SK-N-DZ (cell line): ENCODE measurements at regions not wholly inside any gene's neighbourhood (a gene's known extent, or its start where the extent isn't known, plus 50 kb on each side); places are given as distances from the start of the nearest gene placed in this dataset.

Source experiments
- DNase-seq: peaks from one replicate; pipeline ENCODE4 v3.0.0-alpha.2; 2015; ENCODE audit warnings: low spot score

DNA sequence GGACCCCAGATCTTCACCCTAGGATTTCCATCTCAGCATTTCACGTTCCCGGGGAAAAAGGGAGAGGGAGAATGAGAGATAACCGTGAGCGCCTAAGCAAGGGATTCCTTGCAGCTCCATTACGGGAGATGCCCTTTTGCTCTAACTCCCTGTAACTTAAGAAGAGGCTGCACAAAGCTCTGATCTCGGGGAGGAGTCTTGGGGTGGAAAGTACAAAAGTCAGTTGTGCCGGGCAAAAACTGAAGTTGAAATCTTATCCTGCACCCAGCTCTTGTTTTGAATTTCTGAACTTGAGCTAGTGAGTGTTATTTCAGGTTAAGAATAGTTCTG is 256.4 kb upstream of the SOX21 start:
- no peak for DNase-seq

DNA sequence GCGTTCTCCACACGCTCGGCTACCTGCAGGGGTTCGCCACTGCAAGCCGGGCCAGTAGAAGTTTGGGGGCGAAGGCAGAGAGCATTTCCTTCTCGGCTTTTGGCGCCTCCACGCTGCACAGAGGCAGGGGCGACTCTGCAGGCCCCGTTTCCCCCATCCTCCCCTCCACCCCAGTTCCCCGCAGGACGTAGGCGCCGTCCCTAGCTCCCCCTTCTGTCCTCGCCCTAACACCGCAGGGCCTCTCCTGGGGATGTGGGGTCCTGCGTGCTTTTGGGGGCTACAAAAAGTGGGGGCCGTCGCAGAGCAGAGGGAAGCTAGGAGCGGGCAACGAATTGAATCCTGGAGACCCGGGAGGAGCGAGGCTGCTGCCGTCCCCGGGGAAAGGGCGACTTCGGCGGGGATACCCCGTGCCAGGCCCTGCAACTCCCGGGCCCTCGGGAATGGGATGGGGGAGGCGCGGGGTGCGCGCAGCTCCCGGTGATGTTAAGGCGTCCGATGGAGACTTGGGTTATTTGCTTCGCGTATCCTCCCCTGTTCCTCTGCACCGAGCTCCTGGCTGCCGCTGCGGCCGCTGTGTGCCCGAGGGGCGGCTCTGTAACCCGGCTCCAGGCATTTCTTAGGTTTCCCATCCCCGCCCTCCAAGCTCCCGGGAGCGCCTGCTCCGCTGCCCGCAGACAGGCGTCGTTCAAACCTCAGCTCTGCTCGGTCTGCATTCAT is 255.9 kb upstream of the SOX21 start:
- DNase-seq, result peak; percentile 12

DNA sequence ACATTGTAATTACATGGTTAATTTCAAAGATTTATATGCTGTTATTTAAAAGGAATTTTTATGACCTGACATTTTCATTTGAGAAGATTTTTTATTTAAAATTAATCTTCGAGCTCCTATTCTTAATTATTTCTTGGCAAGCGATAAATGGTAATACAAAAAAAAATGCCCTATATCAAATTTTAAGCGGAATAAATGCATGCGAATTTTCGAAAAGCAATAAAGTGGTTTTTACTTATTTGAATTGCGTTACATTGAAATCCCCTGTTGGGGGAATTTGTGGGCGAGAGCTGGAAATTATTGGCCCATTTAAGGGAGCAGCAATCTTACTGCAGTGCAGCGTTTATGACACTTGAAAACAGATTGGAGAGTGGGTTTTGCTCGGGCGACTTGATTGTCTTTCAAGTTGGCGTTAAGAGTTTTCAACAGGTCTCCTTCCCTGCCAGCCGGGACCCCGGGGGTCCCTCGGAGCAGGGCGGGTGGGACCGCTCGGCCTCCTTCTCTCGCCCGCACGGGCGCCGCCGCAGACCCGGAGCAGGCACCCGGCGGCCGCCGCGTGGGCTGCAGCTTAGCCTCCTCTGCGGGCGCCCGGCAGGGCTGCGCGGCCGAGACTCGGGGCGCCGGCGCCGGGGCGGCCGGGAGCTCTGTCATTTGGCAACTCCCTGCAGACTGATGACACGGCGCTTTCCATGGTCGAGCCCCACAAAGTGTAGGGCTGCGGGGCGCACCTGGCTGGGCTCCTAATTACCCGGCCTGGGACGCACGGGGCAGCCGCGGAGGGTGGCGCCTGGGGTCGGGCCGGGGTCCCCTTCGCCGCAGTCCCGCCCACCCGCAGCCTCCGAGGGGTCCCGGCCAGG is 255.1 kb upstream of the SOX21 start:
- DNase-seq, result peak; percentile 11

DNA sequence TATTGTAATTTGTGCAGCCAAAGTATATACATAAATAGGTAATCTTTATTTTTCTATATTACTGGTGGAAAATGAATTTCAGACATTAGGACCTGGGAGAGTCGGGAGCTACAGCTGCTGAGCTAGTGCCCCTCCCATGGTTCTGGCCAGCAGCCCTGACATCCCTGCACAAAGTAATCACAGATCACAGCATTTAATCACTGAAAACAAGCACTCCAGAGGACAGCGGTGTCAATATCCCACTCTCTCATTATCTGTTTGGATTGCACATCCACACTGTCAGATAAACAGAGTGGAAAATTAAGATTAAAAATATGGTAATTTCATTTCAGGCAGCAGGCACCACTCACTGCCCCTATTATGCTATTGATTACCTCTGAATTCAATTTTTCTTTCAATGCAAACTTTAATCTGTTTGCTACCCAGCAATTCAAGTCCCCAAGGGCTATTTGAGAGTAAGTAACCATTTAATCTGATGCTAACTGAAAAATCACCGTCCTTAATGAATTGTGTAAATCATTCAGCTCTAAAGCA is 254.1 kb upstream of the SOX21 start:
- peak; percentile 15 for DNase-seq

DNA sequence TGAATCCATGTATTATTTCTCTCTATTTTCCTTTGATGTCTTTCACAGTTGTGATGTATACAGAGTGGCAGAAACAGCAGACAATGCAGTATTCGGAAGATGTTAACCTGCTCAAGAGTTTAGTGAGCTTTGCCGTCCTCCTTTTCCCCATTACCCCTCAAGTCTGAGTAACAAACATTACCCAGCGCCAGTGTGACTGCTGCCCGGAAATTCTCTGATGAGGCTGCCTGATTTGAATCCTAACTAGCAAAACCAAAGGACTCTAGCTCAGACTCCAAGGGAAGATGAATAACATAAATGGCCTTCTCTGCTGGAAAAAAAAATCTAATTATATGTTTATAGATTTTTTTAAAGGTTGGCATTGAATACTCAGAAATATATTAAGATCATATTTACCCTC is 247.3 kb upstream of the SOX21 start:
- DNase-seq, result no peak

DNA sequence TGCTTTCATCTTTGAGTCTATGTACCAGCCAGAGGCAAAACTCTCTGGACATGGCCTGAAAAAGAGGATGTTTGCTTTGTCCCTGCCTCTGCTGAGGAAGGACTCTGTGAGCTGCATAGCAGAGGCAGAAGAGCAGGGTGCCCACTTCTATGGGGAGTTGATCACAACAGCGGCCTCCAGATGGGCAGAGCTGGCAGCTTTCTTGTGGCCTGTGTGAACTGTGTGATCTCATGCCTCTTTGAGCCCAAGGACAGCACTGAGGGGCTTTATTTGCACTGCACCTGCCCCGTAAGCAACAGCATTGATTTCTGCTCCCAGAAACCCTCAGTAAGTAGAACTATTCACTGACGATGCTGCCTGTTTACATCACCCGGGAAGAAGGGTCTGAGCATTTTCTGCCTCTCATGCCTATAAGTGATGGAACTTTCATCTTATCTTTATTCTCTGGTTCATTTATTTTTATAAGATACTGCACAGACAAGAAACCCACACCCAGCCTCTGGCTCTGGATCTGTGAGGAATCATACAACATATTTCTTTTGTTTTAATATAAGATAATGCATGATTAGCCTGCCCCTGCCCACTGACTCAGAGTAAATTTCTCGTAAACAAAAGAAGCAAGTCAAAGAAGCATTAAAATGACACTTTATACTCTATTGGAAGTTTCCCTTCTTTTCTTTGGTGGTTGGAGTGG is 244.2 kb upstream of the SOX21 start:
- no peak for DNase-seq

DNA sequence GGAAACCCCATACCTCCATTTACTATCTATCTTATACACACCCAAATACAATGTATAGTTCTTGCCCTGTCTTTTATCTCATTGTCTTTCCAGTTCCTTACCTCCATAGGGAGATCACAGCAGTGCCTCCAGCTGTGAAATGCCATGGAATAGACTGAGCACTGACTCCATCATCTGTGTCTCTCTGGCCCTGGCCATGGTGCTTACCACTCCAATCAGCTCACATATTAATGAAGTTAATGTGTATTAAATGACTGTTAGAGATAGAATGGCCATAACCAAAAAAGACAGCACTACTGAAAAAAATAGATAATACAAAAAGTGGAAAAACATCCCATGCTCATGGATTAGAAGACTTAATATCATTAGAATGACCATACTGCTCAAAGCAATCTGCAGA is 240.4 kb upstream of the SOX21 start:
- DNase-seq, result no peak

DNA sequence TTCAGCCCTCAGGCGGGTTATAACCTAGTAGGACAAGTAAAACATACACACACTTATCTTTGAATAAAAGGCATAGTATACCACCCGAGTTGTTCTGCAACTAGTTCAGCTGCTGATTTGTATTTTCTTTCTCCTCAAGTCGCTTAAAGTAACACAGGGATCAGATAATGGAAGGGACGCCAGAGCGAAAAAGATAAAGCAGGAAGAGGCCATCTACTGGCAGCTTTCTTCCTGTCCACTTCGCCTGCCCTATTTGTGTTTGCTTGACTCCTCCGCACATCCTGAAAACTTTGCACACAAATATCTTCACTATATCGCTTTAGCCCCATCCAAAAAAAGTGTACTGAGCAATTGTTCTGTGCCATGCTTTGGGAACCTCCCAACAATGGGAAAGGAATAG is 238.0 kb upstream of the SOX21 start:
- DNase-seq, result no peak

DNA sequence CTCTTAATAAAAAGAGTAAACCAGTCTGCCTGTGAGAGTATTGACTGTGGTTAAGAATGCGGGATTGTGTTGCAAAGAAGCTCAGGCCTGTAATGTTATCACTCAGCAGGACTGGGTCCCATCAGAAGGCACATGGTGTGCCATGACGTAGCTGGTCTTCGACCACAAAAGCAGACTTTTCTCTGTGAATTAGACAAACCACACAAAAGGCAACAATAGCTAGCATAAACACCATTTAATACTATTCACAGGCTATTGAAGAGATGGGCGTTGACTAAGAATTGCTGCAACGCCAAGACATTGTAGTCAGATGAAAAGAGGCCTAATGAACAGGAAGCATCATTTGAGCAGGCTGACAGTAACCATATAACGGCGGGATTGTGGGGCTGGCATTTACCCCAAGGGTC is 235.6 kb upstream of the SOX21 start:
- no peak for DNase-seq

DNA sequence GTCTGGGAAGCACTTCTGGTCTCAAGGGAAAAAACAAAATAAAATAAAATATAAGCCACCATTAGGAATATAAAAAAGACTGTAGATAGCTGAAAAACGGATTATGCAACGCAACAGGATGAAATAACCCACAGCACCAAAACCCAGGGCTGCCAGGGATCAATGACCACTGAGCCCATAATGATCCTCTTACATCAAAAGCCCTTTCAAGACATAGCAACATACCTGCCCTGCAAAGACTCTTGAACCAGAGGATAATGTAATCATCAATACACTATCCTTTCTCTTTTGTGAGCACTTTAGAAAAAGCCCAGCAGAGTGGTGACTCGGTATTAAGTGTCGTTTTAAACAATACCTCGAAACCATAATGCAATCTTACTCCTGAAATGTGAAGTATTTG is 235.0 kb upstream of the SOX21 start:
- DNase-seq, result no peak

DNA sequence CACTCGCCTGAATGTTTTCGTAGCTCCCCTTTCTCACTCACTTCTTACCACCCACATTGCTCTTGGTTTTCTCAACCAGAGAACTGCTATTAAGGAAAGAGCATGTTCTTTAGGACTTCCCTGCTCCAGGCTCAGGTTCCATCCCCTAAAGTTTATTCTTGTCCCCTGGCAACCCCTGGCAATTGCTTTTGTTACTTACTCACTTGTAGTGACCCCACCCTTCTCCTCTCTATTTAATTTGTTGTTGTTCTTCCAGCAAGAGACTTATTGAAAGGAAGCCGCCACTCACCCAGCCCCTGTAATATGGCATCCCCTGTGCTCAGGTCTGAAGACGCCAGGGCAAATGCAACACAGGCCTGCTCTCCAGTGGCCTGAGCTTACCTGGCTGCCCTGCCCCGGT is 233.7 kb upstream of the SOX21 start:
- DNase-seq, result no peak

DNA sequence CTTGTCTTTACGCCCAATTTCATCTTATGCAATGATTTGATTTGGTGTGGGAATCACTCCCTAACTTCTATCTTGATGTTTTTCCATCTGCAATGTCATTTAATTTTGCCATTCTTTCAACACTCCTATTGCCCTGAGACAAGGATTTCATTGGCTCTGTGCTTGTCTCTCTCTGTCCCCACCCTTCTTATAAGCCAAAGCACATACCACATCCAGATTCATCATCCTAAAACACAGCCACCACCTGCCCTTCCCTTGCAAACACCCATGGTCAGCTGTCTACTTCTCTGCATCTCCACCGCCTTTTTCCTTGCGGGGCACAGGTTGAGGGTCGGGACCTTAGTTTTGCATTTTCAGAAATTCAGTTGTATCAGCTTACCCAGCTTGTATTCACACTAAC is 225.8 kb upstream of the SOX21 start:
- DNase-seq, result no peak

DNA sequence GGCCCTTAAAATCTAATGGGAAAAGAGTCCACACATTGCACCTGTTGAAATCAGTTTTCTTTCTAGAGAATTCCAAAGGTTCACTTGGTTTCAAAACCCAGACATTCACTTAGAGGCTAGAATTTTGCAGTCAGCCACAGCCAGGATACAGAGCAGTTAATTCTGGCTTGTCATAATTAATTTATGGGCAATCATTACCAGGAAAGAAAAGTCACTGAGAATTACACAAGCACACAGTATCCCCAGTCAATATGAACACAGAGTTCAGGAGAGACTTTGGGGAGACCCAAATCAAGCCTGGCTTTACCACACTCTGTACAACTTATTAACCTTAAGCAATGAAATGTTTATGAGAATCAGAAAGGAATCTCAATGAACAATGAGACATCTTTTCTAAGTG is 224.3 kb upstream of the SOX21 start:
- no peak for DNase-seq

DNA sequence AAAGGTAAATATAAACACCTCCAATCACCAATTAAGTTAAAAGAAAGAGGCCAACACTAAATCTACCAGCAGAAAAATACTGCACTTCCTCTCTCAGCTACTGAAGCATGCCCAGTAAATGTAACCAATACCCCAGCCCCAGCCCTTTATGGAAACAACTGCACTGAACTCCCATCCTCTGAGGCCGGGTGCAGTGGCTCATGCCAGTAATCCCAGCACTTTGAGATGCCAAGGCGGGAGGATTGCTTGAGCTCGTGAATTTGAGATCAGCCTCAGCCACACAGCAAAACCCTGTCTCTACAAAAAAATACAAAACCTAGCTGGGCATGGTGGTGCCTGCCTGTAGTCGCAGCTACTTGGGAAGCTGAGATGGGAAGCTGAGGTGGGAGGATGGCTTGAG is 221.6 kb upstream of the SOX21 start:
- no peak for DNase-seq

DNA sequence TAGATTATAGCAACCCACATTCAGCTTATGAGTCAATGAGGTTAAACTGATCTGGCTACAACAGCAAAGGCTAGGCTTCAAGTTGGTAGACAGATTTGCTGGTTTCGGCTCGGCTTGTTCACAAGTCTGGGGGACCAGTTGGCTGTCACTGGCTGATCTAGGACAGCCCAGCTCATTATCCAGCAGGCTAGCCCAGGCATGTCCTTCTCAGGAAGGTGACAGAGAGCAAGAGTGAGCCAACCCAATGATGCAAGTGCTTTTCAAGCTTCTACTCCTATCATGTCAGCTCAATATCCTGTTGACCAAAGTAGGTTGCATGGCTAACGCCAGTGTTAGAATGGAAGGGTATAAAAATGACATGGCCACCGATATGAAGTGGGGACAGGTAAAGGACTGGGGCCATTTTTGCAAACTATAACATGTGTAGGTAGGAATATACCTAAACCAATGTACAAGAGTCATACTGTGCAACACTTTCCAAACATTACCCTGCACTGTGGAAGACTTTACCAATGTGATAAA is 220.9 kb upstream of the SOX21 start:
- DNase-seq, result no peak

DNA sequence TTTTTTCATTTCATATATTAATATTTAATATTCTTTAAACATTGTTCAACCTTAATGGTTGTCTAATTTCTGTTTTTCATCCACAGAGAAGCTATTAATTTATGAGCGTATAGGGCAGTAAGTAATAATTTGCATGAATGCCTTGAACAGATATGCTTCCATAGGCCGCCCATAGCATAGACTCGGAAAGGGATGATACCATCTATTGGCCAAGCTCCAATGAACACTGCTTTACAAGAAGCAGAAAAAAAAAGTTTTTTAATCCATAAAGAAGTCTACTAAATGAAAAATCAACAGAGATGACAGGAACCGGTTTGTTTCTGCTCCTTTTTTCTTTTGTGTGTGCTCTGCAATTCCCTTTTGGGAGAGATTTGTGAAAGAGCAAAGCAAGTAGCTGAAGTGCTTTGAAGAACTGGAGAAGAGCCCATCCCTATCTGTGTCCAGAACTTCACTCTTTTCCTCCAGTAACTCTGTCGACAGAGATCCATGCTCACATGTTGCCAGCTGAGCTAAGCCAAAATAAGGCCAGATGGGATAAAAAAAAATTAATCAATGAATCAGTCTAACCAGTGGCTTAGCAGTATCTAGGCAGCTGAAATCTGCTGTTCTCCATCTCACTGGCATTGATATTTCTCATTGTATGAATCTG is 215.9 kb upstream of the SOX21 start:
- DNase-seq, result no peak

DNA sequence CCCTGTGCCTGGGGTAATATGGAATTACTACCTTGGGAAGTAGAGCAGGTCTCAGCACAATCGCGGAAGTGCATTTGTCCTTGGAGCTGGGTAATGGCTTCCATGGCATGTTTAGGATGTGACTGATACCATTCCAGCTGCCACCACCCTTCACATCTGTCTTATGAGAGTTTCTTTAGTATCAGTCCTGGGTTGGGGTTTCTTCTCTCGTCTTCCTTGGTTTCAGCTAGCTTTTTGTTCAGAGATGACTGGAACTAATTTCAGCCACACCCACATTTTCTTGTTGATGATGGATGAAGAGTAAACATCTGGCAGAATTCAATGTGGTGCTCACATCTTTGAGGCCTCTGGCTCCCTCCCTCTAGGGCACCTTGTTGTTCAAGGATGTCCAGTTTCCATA is 212.9 kb upstream of the SOX21 start:
- no peak for DNase-seq

DNA sequence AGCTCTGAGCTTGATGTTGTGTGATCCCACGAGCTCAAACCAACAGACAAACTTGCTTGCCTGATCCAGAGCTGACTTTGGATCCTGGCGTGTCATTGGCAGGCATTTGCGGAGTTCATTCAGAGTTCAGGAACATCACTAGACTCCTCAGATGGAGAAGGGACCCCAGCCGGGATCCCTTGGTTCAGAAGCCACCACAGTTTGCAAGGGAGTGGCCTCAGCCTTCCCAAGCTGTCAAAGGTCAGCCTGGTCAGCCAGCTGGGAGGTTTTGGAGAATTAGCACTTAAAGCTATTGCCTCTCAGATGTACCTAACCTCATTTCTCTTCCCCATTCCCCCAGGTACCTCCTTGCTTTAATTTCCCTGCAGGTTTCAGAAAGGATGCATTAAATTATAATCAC is 208.8 kb upstream of the SOX21 start:
- no peak for DNase-seq

DNA sequence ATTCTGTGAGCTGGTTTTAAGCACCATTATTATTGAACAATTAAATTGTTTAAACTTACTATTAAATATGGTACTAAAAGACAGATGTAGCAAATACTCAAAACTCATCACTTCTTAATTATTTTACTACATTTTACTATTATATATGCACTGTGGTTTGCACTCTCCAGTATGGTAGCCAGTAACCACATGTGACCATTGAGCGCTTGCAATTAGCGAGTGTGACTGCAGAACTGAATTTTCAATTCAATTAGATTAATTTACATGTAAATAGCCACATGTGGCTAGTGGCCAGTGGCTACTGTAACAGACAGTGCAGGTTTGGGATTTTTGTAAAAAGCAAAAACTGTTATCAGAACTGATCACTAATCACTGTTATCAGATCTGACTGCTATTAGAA is 208.2 kb upstream of the SOX21 start:
- no peak for DNase-seq

DNA sequence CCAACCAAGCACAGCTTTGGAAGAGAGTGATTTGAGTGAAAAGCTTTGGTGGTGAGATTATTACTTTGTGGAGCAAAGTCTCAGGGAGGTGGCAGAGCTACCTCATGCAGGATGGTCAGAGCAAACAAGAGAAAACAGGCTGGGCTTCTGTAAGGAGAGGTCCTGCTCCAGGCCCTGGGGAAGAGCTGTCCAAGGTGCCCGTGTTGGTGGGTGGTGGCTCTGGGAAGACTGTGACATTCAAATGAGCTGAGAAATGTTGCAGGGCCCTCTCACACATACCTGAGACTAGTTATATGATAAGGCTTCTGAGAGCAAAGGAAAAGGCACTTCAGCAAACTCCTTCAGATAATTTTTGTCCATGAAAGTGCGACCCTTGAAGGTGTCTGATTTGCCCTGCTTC is 205.5 kb upstream of the SOX21 start:
- no peak for DNase-seq

DNA sequence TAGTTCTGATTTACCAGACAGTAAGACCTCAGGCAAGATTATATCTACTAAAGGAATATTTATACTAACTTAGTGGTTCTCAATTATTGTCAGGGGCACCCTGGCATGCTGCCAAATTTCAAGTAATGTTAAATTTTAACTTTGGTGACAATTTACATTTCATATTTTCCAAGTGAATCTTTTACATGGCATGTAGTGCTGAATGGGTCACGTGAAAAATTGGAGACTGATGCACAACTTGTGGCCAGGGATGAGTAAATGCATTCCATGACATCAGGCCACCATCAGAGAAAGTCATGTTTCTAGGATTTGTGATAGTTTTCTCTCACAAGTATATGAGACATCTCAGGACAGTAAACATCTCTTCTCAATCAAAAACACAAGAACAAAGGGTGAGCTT is 202.6 kb upstream of the SOX21 start:
- DNase-seq, result no peak

DNA sequence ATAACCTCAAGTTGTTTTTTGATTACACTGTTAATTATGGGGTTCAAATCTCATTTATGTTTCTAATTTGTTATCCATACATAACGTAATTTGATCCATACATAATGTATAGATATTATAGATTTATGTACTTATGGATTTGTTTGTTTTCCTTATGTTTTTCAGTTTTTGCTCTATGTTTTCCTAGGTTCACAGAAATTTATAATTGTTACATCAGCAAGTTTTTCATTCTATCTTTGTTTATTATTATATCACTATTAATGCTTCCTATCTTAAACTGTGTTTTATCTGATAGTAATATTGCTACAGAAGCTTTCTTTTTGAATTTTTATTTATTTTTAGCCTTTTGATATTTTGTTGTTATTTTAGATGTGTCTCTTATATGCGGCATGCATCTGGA is 194.3 kb upstream of the SOX21 start:
- DNase-seq, result no peak
